ENCODE measurements at regions not wholly inside any gene's neighbourhood (a gene's known extent, or its start where the extent isn't known, plus 50 kb on each side); places are given as distances from the start of the nearest gene placed in this dataset.

DNA sequence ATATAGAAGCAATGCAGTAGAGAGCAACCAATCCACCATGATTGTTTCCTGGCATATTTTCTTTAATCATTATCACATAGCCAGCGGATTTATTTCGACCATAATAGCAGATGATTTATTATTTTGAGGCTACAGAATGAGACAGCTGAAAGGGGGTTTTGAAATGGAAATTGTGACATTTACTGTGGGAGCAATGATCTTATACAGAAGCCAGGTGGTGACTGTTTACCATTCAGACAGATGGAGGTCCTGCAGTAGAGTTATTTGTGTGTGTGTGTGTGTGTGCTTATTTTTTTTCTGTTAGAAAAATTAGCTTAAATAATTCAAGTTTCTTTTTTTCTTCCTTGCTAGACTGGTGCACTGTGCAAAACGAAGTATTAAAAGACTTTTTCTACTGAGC lies 1784.5 kb downstream of the MRPL39 start:
- TF ChIP-seq POLR2A (IDR thresholded peaks at IDR 0.05), result no peak
- TF ChIP-seq, protein P1, sequence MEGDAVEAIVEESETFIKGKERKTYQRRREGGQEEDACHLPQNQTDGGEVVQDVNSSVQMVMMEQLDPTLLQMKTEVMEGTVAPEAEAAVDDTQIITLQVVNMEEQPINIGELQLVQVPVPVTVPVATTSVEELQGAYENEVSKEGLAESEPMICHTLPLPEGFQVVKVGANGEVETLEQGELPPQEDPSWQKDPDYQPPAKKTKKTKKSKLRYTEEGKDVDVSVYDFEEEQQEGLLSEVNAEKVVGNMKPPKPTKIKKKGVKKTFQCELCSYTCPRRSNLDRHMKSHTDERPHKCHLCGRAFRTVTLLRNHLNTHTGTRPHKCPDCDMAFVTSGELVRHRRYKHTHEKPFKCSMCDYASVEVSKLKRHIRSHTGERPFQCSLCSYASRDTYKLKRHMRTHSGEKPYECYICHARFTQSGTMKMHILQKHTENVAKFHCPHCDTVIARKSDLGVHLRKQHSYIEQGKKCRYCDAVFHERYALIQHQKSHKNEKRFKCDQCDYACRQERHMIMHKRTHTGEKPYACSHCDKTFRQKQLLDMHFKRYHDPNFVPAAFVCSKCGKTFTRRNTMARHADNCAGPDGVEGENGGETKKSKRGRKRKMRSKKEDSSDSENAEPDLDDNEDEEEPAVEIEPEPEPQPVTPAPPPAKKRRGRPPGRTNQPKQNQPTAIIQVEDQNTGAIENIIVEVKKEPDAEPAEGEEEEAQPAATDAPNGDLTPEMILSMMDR (IDR thresholded peaks at IDR 0.05), result no peak
